Vagina (tissue), 2 donors: ENCODE measurements at regions not wholly inside any gene's neighbourhood (a gene's known extent, or its start where the extent isn't known, plus 50 kb on each side); places are given as distances from the start of the nearest gene placed in this dataset.

Experiments used
- DNase-seq, 2 donors: peaks; one replicate each; pipeline ENCODE4 v3.0.0-alpha.2; 2017; ENCODE audit errors: extremely low spot score in 2 of 2
- H3K27ac ChIP-seq: fragments of 200-600 bp; sonication (generic); one replicate; pipeline ENCODE4 v1.5.1; 2019
- H3K27me3 ChIP-seq: fragments of 200-600 bp; sonication (generic); one replicate; pipeline ENCODE4 v1.5.1; 2019
- H3K36me3 ChIP-seq, 2 donors: fragments of 200-600 bp; sonication (generic); one replicate each; pipeline ENCODE4 v1.5.1; 2017 to 2019
- H3K4me1 ChIP-seq: fragments of 200-600 bp; sonication (generic); one replicate; pipeline ENCODE4 v1.5.1; 2019
- H3K4me3 ChIP-seq, 2 donors: fragments of 200-600 bp; sonication (generic); 1 replicate in 1 of 2; 2 replicates in 1 of 2; pipeline ENCODE4 v1.5.1; 2016 to 2019
- H3K9me3 ChIP-seq: fragments of 200-600 bp; sonication (generic); one replicate; pipeline ENCODE4 v1.5.1; 2019
- CTCF ChIP-seq, 3 experiments: fragments of 450-650 bp in 2 of 3; fragments of 200-600 bp in 1 of 3; sonication (generic) in 1 of 3; IDR thresholded peaks; one replicate each; pipeline ENCODE4 v1.5.1; 2017 to 2019; ENCODE audit warnings: antibody characterized with exemption in 3 of 3, mild to moderate bottlenecking in 2 of 3, moderate library complexity in 2 of 3
- POLR2A ChIP-seq, 2 donors: fragments of 450-650 bp; IDR thresholded peaks; one replicate each; pipeline ENCODE4 v1.6.1; 2017; ENCODE audit warnings: antibody characterized with exemption in 2 of 2, mild to moderate bottlenecking in 2 of 2, moderate library complexity in 2 of 2
- POLR2AphosphoS5 ChIP-seq, 2 donors: sonication (generic); formaldehyde crosslinking; IDR thresholded peaks; one replicate each; pipeline ENCODE4 v1.9.0; 2017; ENCODE audit warnings: antibody characterized with exemption in 2 of 2, mild to moderate bottlenecking in 2 of 2, low read depth in 1 of 2; ENCODE audit not compliant: insufficient read depth in 1 of 2
- intact Hi-C: fragments of 100-400 bp; cut with DNase I; formaldehyde crosslinking; loops from one replicate; pipeline ENCODE4 v1.15.1; 2023

GRCh38 chr6:82000551-82000950, 247.0 kb downstream of the IBTK start:
- intact Hi-C loops = no loop called here
- Histone ChIP-seq H3K27me3 (no peaks in the 10 kb centered on the region), H3K4me3 (no peak overlapping the region), H3K4me1 (no peaks in the 10 kb centered on the region), H3K36me3 (no peaks in the 10 kb centered on the region), H3K9me3 (no peaks in the 10 kb centered on the region), H3K27ac (no peak overlapping the region)
- TF ChIP-seq POLR2AphosphoS5 (IDR thresholded peaks at IDR 0.05; ENCODE audit: insufficient read depth in 1 of 2, low read depth in 1 of 2) = no peak
- TF ChIP-seq CTCF (IDR thresholded peaks at IDR 0.05) = no peak
- no peak for TF ChIP-seq POLR2A (IDR thresholded peaks at IDR 0.05)
- DNase-seq = no peak

DNA sequence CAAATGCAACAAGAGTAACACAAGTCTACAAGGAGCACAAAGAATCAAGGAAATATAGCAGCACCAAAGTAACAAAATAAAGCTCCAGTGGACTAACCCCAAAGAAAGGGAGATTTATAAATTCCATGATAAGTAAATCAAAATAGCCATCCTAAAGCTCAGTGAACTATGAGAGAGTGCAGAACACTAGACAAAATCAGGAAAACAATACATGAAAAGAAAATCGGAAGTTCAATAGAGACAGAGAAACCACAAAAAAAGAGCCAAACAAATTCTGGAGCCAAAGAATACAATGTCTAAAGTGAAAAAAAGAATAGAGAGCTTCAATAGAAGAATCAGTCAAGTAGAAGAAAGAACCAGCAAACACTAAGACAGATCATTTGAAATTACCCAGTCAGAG, 247.3 kb upstream of the TENT5A start:
- intact Hi-C loops = no loop called here
- no peak for DNase-seq
- Histone ChIP-seq H3K27ac (no peak overlapping the region), H3K27me3 (no peaks in the 10 kb centered on the region), H3K4me3 (no peak overlapping the region), H3K9me3 (no peaks in the 10 kb centered on the region), H3K36me3 (no peaks in the 10 kb centered on the region), H3K4me1 (no peaks in the 10 kb centered on the region)
- TF ChIP-seq CTCF (IDR thresholded peaks at IDR 0.05) = no peak
- TF ChIP-seq POLR2AphosphoS5 (IDR thresholded peaks at IDR 0.05; ENCODE audit: insufficient read depth in 1 of 2, low read depth in 1 of 2) = no peak
- no peak for TF ChIP-seq POLR2A (IDR thresholded peaks at IDR 0.05)

- Histone ChIP-seq H3K36me3 (no peaks in the 10 kb centered on the region), H3K4me3 (no peak overlapping the region), H3K4me1 (no peaks in the 10 kb centered on the region), H3K27me3 (no peaks in the 10 kb centered on the region), H3K9me3 (no peaks in the 10 kb centered on the region), H3K27ac (no peak overlapping the region)
- TF ChIP-seq POLR2A (IDR thresholded peaks at IDR 0.05) = no peak
- TF ChIP-seq CTCF (IDR thresholded peaks at IDR 0.05) = no peak
- no peak for TF ChIP-seq POLR2AphosphoS5 (IDR thresholded peaks at IDR 0.05; ENCODE audit: insufficient read depth in 1 of 2, low read depth in 1 of 2)
- no peak for DNase-seq
- intact Hi-C loops = no loop called here
Measured at GRCh38 chr6:81999270-81999669, 246.8 kb upstream of the TENT5A start.

DNA sequence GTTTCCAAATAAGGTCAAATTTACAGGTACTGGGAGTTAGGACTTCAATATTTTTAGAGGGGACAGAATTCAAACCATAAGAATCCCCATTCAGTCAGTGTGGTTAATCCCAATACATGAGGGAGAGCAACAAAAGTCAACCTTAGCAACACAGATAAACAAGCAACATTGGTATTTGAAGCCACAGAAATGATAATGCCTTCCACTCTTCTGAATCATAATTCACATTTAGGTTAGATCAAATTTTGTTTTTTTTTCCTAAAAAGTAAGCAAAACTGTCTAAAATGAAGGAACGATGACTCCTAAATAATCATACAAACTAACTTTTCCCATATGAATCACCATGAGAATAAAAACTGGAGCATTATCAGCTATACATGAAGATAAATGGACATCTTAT, 246.0 kb upstream of the TENT5A start:
- Histone ChIP-seq H3K36me3 (no peaks in the 10 kb centered on the region), H3K27me3 (no peaks in the 10 kb centered on the region), H3K4me3 (no peak overlapping the region), H3K4me1 (no peaks in the 10 kb centered on the region), H3K9me3 (no peaks in the 10 kb centered on the region), H3K27ac (no peak overlapping the region)
- TF ChIP-seq POLR2A (IDR thresholded peaks at IDR 0.05) = no peak
- TF ChIP-seq POLR2AphosphoS5 (IDR thresholded peaks at IDR 0.05; ENCODE audit: insufficient read depth in 1 of 2, low read depth in 1 of 2) = no peak
- no peak for TF ChIP-seq CTCF (IDR thresholded peaks at IDR 0.05)
- intact Hi-C loops = no loop called here
- DNase-seq = no peak

- DNase-seq = no peak
- Histone ChIP-seq H3K36me3 (no peaks in the 10 kb centered on the region), H3K27me3 (no peaks in the 10 kb centered on the region), H3K4me3 (no peak overlapping the region), H3K4me1 (no peaks in the 10 kb centered on the region), H3K9me3 (no peaks in the 10 kb centered on the region), H3K27ac (peak overlapping the region; percentile 43)
- TF ChIP-seq POLR2AphosphoS5 (IDR thresholded peaks at IDR 0.05; ENCODE audit: insufficient read depth in 1 of 2, low read depth in 1 of 2) (no peak), POLR2A (IDR thresholded peaks at IDR 0.05) (no peak), CTCF (IDR thresholded peaks at IDR 0.05) (no peak)
- intact Hi-C loops = no loop called here
Measured at GRCh38 chr6:81997090-81997926, 244.8 kb upstream of the TENT5A start.
